GM23338 (cell line): ENCODE measurements at regions not wholly inside any gene's neighbourhood (a gene's known extent, or its start where the extent isn't known, plus 50 kb on each side); places are given as distances from the start of the nearest gene placed in this dataset.

ENCODE experiments used
- EZH2 ChIP-seq: fragments of 200-600 bp; sonication (generic); IDR thresholded peaks from one replicate; pipeline ENCODE4 v1.8.0; 2017; ENCODE audit warnings: antibody characterized with exemption, mild to moderate bottlenecking, low read depth; ENCODE audit not compliant: unreplicated experiment
- EZH2phosphoT487 ChIP-seq: fragments of 200-600 bp; sonication (generic); IDR thresholded peaks from one replicate; pipeline ENCODE4 v1.8.1; 2018; ENCODE audit warnings: antibody characterized with exemption; ENCODE audit not compliant: unreplicated experiment
- JUNB ChIP-seq: IDR thresholded peaks from one replicate; pipeline ENCODE4 v1.6.1; 2016; ENCODE audit warnings: antibody characterized with exemption; ENCODE audit not compliant: unreplicated experiment
- NANOG ChIP-seq: IDR thresholded peaks from 2 replicates; pipeline ENCODE4 v1.6.1; 2016; ENCODE audit warnings: antibody characterized with exemption, borderline replicate concordance
- POLR2AphosphoS5 ChIP-seq: IDR thresholded peaks from 2 replicates; pipeline ENCODE4 v1.6.1; 2016; ENCODE audit warnings: antibody characterized with exemption, low read depth
- STAT1 ChIP-seq: IDR thresholded peaks from one replicate; pipeline ENCODE4 v1.6.1; 2016; ENCODE audit warnings: antibody characterized with exemption; ENCODE audit not compliant: unreplicated experiment
- ZNF114 ChIP-seq: fragments of 250-450 bp; sonication (Bioruptor Pico); IDR thresholded peaks from 2 replicates; pipeline ENCODE4 v1.5.0; 2020; ENCODE audit warnings: mild to moderate bottlenecking, moderate library complexity
- ZNF331 ChIP-seq: fragments of 250-450 bp; sonication (Bioruptor Pico); IDR thresholded peaks from 2 replicates; pipeline ENCODE4 v1.5.0; 2020; ENCODE audit warnings: low read depth, mild to moderate bottlenecking, moderate library complexity
- TF ChIP-seq, protein P1 (sequence below), 2 experiments: fragments of 200-600 bp in 1 of 2; sonication (generic) in 1 of 2; conservative IDR thresholded peaks; 2 replicates each; pipeline versions ENCODE4 v1.5.1 to v1.6.1; 2016 to 2017; ENCODE audit warnings: antibody characterized with exemption in 2 of 2, low read depth in 2 of 2, mild to moderate bottlenecking in 2 of 2, moderate library complexity in 1 of 2
- TF ChIP-seq, protein P2 (sequence below): IDR thresholded peaks from one replicate; pipeline ENCODE4 v1.6.1; 2018; ENCODE audit warnings: antibody characterized with exemption; ENCODE audit not compliant: unreplicated experiment
- TF ChIP-seq, protein P3 (sequence below): IDR thresholded peaks from 2 replicates; pipeline ENCODE4 v1.6.1; 2016; ENCODE audit warnings: antibody characterized with exemption

- TF ChIP-seq, protein P1, sequence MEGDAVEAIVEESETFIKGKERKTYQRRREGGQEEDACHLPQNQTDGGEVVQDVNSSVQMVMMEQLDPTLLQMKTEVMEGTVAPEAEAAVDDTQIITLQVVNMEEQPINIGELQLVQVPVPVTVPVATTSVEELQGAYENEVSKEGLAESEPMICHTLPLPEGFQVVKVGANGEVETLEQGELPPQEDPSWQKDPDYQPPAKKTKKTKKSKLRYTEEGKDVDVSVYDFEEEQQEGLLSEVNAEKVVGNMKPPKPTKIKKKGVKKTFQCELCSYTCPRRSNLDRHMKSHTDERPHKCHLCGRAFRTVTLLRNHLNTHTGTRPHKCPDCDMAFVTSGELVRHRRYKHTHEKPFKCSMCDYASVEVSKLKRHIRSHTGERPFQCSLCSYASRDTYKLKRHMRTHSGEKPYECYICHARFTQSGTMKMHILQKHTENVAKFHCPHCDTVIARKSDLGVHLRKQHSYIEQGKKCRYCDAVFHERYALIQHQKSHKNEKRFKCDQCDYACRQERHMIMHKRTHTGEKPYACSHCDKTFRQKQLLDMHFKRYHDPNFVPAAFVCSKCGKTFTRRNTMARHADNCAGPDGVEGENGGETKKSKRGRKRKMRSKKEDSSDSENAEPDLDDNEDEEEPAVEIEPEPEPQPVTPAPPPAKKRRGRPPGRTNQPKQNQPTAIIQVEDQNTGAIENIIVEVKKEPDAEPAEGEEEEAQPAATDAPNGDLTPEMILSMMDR (conservative IDR thresholded peaks at IDR 0.05; ENCODE audit: low read depth in 2 of 2), result no peak
- TF ChIP-seq STAT1 (no peak), POLR2AphosphoS5 (no peak), NANOG (no peak), EZH2 (no peak), EZH2phosphoT487 (no peak), JUNB (no peak), ZNF114 (CRISPR knock-in tag) (no peak), ZNF331 (no peak)
- TF ChIP-seq, protein P2, sequence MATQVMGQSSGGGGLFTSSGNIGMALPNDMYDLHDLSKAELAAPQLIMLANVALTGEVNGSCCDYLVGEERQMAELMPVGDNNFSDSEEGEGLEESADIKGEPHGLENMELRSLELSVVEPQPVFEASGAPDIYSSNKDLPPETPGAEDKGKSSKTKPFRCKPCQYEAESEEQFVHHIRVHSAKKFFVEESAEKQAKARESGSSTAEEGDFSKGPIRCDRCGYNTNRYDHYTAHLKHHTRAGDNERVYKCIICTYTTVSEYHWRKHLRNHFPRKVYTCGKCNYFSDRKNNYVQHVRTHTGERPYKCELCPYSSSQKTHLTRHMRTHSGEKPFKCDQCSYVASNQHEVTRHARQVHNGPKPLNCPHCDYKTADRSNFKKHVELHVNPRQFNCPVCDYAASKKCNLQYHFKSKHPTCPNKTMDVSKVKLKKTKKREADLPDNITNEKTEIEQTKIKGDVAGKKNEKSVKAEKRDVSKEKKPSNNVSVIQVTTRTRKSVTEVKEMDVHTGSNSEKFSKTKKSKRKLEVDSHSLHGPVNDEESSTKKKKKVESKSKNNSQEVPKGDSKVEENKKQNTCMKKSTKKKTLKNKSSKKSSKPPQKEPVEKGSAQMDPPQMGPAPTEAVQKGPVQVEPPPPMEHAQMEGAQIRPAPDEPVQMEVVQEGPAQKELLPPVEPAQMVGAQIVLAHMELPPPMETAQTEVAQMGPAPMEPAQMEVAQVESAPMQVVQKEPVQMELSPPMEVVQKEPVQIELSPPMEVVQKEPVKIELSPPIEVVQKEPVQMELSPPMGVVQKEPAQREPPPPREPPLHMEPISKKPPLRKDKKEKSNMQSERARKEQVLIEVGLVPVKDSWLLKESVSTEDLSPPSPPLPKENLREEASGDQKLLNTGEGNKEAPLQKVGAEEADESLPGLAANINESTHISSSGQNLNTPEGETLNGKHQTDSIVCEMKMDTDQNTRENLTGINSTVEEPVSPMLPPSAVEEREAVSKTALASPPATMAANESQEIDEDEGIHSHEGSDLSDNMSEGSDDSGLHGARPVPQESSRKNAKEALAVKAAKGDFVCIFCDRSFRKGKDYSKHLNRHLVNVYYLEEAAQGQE, result no peak
- TF ChIP-seq, protein P3, sequence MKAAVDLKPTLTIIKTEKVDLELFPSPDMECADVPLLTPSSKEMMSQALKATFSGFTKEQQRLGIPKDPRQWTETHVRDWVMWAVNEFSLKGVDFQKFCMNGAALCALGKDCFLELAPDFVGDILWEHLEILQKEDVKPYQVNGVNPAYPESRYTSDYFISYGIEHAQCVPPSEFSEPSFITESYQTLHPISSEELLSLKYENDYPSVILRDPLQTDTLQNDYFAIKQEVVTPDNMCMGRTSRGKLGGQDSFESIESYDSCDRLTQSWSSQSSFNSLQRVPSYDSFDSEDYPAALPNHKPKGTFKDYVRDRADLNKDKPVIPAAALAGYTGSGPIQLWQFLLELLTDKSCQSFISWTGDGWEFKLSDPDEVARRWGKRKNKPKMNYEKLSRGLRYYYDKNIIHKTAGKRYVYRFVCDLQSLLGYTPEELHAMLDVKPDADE, result no peak
Measured at GRCh38 chr2:149658553-149658952, 71.0 kb upstream of the MMADHC start.
